HepG2 (cell line): ENCODE measurements at regions not wholly inside any gene's neighbourhood (a gene's known extent, or its start where the extent isn't known, plus 50 kb on each side); places are given as distances from the start of the nearest gene placed in this dataset.

ENCODE experiments used
- BRCA1 ChIP-seq: sonication (generic); formaldehyde crosslinking; IDR thresholded peaks from 2 replicates; pipeline ENCODE4 v1.4.0; 2020; ENCODE audit warnings: missing genetic modification reagents
- CC2D1A ChIP-seq: sonication (generic); formaldehyde crosslinking; IDR thresholded peaks from 2 replicates; pipeline ENCODE4 v1.8.1; 2023; ENCODE audit warnings: mild to moderate bottlenecking, missing genetic modification reagents
- EED ChIP-seq: sonication (generic); formaldehyde crosslinking; IDR thresholded peaks from 2 replicates; pipeline ENCODE4 v1.5.0; 2020; ENCODE audit warnings: mild to moderate bottlenecking, missing genetic modification reagents
- HNF4G ChIP-seq, 2 experiments: sonication (generic) in 1 of 2; formaldehyde crosslinking in 1 of 2; IDR thresholded peaks; 2 replicates each; pipeline versions ENCODE4 v1.4.0 to v1.6.1; 2011 to 2020; ENCODE audit warnings: borderline replicate concordance in 2 of 2, low read depth in 2 of 2, mild to moderate bottlenecking in 2 of 2, low read length in 1 of 2, missing genetic modification reagents in 1 of 2, moderate library complexity in 1 of 2
- HOXA5 ChIP-seq: sonication (generic); formaldehyde crosslinking; IDR thresholded peaks from 2 replicates; pipeline ENCODE4 v1.4.0; 2020; ENCODE audit warnings: missing genetic modification reagents
- KDM1A ChIP-seq: IDR thresholded peaks from 2 replicates; pipeline ENCODE4 v1.6.1; 2016; ENCODE audit warnings: missing compliant biosample characterization
- KLF9 ChIP-seq: IDR thresholded peaks from 2 replicates; pipeline ENCODE4 v1.6.1; 2016; ENCODE audit warnings: low read depth
- MAZ ChIP-seq, 2 experiments: sonication (generic) in 1 of 2; formaldehyde crosslinking in 1 of 2; IDR thresholded peaks; 2 replicates each; pipeline versions ENCODE4 v1.5.0 to v1.6.1; 2012 to 2020; ENCODE audit warnings: low read depth in 2 of 2, mild to moderate bottlenecking in 2 of 2, borderline replicate concordance in 1 of 2, improper control_type of control experiment in 1 of 2, low read length in 1 of 2, missing genetic modification reagents in 1 of 2, moderate library complexity in 1 of 2
- MLLT10 ChIP-seq: sonication (generic); formaldehyde crosslinking; IDR thresholded peaks from 2 replicates; pipeline ENCODE4 v1.4.0; 2020; ENCODE audit warnings: missing genetic modification reagents
- SOX13 ChIP-seq, 3 experiments: fragments of 450-650 bp in 1 of 3; sonication (generic) in 1 of 3; formaldehyde crosslinking in 1 of 3; IDR thresholded peaks in 2 of 3; conservative IDR thresholded peaks in 1 of 3; 2 replicates each; pipeline versions ENCODE4 v1.5.0 to v1.6.1; 2016 to 2020; ENCODE audit warnings: antibody characterized with exemption in 1 of 3, mild to moderate bottlenecking in 1 of 3, missing compliant biosample characterization in 1 of 3, missing genetic modification reagents in 1 of 3, moderate library complexity in 1 of 3
- ZFP82 ChIP-seq: sonication (generic); formaldehyde crosslinking; IDR thresholded peaks from 2 replicates; pipeline ENCODE4 v1.5.1; 2020; ENCODE audit warnings: mild to moderate bottlenecking, missing genetic modification reagents, borderline replicate concordance
- ZNF136 ChIP-seq: sonication (generic); formaldehyde crosslinking; IDR thresholded peaks from 2 replicates; pipeline ENCODE4 v1.8.1; 2022; ENCODE audit warnings: low read depth, mild to moderate bottlenecking, moderate library complexity, missing genetic modification reagents
- ZNF567 ChIP-seq: sonication (generic); formaldehyde crosslinking; IDR thresholded peaks from 2 replicates; pipeline ENCODE4 v1.8.1; 2023; ENCODE audit warnings: mild to moderate bottlenecking, missing genetic modification reagents, borderline replicate concordance
- ZNF891 ChIP-seq: sonication (generic); formaldehyde crosslinking; IDR thresholded peaks from 2 replicates; pipeline ENCODE4 v1.5.0; 2020; ENCODE audit warnings: mild to moderate bottlenecking, missing genetic modification reagents
- TF ChIP-seq, protein P1 (sequence below): IDR thresholded peaks from 2 replicates; pipeline ENCODE4 v1.6.1; 2016; ENCODE audit warnings: missing compliant biosample characterization, missing genetic modification reagents, borderline replicate concordance
- TF ChIP-seq, protein P2 (sequence below): sonication (generic); formaldehyde crosslinking; conservative IDR thresholded peaks from 2 replicates; pipeline ENCODE4 v1.8.0; 2022; ENCODE audit warnings: low read depth, missing genetic modification reagents
- TF ChIP-seq, protein P3 (sequence below): sonication (generic); formaldehyde crosslinking; IDR thresholded peaks from 2 replicates; pipeline ENCODE4 v1.4.0; 2020; ENCODE audit warnings: missing genetic modification reagents
- TF ChIP-seq, protein P4 (sequence below): sonication (generic); formaldehyde crosslinking; IDR thresholded peaks from 2 replicates; pipeline ENCODE4 v1.5.0; 2020; ENCODE audit warnings: mild to moderate bottlenecking, missing genetic modification reagents
- TF ChIP-seq, protein P5 (sequence below): sonication (generic); formaldehyde crosslinking; IDR thresholded peaks from 2 replicates; pipeline ENCODE4 v1.4.0; 2020; ENCODE audit warnings: missing genetic modification reagents, borderline replicate concordance

DNA sequence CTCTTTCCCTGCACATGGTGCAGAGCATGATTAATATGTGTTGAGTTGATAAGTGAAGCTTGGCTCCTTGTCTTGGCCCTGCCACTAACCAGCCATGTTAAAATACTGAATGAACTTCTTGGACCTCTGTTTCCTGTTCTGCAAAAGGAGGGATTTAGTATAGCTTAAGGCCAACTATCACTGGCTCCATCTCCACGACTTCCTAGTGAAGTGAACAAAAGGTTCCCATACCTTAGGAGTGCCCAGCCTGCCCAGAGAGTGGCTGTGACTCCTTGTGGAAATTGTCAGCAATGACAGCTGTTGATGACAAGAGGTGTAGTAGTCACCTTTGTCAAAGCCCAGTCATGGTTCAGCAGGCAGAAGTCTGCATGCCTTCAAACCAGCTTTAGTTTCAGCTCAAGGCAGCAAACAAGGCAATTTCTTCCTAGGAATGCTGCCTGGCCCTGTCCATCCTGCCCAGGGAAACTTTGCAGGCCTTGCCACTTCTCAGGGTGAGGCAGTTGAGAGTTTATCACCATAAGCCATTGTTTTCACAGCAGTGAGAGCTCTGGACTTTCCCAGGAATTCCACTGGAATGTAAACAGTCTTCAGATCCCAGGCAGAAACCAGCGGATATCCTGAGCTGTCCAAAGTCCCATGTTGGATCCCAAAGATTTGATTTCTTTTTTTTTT lies 169.7 kb upstream of the TNFAIP3 start (continued):
- TF ChIP-seq, protein P1, sequence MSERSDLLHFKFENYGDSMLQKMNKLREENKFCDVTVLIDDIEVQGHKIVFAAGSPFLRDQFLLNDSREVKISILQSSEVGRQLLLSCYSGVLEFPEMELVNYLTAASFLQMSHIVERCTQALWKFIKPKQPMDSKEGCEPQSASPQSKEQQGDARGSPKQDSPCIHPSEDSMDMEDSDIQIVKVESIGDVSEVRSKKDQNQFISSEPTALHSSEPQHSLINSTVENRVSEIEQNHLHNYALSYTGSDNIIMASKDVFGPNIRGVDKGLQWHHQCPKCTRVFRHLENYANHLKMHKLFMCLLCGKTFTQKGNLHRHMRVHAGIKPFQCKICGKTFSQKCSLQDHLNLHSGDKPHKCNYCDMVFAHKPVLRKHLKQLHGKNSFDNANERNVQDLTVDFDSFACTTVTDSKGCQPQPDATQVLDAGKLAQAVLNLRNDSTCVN (CRISPR knock-in tag), result peak; percentile 41; the same call in 1 of the 2 replicates
- TF ChIP-seq MAZ (IDR thresholded peaks at IDR 0.05; ENCODE audit: borderline replicate concordance, low read depth, low read length) (no peak), MAZ (CRISPR knock-in tag; IDR thresholded peaks at IDR 0.05; ENCODE audit: low read depth) (no peak), CC2D1A (CRISPR knock-in tag) (no peak), HOXA5 (CRISPR knock-in tag) (no peak), MLLT10 (CRISPR knock-in tag) (no peak), SOX13 (IDR thresholded peaks at IDR 0.05) (peak; percentile 89), SOX13 (CRISPR knock-in tag; conservative IDR thresholded peaks at IDR 0.05 in 1 of 2, IDR thresholded peaks at IDR 0.05 in 1 of 2) (peak in 1 of 2 experiments; percentile 96; a peak in 2 of 4 replicates), BRCA1 (CRISPR knock-in tag) (no peak), EED (CRISPR knock-in tag) (no peak), KLF9 (no peak), ZFP82 (no peak), ZNF136 (CRISPR knock-in tag) (no peak), ZNF891 (CRISPR knock-in tag) (no peak), HNF4G (IDR thresholded peaks at IDR 0.05; ENCODE audit: borderline replicate concordance, low read depth, low read length) (peak; percentile 95), HNF4G (CRISPR knock-in tag; IDR thresholded peaks at IDR 0.05; ENCODE audit: borderline replicate concordance, low read depth) (peak; percentile 84; the same call in 1 of the 2 replicates), ZNF567 (CRISPR knock-in tag) (no peak), KDM1A (CRISPR knock-in tag) (peak; percentile 64)
- TF ChIP-seq, protein P2, sequence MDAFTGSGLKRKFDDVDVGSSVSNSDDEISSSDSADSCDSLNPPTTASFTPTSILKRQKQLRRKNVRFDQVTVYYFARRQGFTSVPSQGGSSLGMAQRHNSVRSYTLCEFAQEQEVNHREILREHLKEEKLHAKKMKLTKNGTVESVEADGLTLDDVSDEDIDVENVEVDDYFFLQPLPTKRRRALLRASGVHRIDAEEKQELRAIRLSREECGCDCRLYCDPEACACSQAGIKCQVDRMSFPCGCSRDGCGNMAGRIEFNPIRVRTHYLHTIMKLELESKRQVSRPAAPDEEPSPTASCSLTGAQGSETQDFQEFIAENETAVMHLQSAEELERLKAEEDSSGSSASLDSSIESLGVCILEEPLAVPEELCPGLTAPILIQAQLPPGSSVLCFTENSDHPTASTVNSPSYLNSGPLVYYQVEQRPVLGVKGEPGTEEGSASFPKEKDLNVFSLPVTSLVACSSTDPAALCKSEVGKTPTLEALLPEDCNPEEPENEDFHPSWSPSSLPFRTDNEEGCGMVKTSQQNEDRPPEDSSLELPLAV (CRISPR knock-in tag), result no peak
- TF ChIP-seq, protein P3, sequence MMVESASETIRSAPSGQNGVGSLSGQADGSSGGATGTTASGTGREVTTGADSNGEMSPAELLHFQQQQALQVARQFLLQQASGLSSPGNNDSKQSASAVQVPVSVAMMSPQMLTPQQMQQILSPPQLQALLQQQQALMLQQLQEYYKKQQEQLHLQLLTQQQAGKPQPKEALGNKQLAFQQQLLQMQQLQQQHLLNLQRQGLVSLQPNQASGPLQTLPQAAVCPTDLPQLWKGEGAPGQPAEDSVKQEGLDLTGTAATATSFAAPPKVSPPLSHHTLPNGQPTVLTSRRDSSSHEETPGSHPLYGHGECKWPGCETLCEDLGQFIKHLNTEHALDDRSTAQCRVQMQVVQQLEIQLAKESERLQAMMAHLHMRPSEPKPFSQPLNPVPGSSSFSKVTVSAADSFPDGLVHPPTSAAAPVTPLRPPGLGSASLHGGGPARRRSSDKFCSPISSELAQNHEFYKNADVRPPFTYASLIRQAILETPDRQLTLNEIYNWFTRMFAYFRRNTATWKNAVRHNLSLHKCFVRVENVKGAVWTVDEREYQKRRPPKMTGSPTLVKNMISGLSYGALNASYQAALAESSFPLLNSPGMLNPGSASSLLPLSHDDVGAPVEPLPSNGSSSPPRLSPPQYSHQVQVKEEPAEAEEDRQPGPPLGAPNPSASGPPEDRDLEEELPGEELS (CRISPR knock-in tag), result peak; percentile 87
- TF ChIP-seq, protein P4, sequence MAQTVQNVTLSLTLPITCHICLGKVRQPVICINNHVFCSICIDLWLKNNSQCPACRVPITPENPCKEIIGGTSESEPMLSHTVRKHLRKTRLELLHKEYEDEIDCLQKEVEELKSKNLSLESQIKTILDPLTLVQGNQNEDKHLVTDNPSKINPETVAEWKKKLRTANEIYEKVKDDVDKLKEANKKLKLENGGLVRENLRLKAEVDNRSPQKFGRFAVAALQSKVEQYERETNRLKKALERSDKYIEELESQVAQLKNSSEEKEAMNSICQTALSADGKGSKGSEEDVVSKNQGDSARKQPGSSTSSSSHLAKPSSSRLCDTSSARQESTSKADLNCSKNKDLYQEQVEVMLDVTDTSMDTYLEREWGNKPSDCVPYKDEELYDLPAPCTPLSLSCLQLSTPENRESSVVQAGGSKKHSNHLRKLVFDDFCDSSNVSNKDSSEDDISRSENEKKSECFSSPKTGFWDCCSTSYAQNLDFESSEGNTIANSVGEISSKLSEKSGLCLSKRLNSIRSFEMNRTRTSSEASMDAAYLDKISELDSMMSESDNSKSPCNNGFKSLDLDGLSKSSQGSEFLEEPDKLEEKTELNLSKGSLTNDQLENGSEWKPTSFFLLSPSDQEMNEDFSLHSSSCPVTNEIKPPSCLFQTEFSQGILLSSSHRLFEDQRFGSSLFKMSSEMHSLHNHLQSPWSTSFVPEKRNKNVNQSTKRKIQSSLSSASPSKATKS (CRISPR knock-in tag), result no peak
- TF ChIP-seq, protein P5, sequence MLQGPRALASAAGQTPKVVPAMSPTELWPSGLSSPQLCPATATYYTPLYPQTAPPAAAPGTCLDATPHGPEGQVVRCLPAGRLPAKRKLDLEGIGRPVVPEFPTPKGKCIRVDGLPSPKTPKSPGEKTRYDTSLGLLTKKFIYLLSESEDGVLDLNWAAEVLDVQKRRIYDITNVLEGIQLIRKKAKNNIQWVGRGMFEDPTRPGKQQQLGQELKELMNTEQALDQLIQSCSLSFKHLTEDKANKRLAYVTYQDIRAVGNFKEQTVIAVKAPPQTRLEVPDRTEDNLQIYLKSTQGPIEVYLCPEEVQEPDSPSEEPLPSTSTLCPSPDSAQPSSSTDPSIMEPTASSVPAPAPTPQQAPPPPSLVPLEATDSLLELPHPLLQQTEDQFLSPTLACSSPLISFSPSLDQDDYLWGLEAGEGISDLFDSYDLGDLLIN (CRISPR knock-in tag), result no peak
